Inferior parietal cortex (tissue), 1 donor: ENCODE measurements at regions not wholly inside any gene's neighbourhood (a gene's known extent, or its start where the extent isn't known, plus 50 kb on each side); places are given as distances from the start of the nearest gene placed in this dataset.
"Not testable (repeated sequence)": the region's sequence is repeated elsewhere in the genome, so short reads cannot be mapped to it uniquely, and the experiment has no call there.

Experiments
- DNase-seq: peaks from one replicate; pipeline ENCODE4 v3.0.0-alpha.2; 2016; ENCODE audit errors: extremely low spot score

GRCh38 chr10:3271354-3272115, 99.0 kb upstream of the PITRM1 start:
- DNase-seq: no peak

GRCh38 chr10:3270577-3271316, 98.2 kb upstream of the PITRM1 start:
- DNase-seq: no peak

GRCh38 chr10:3268025-3268424, 95.4 kb upstream of the PITRM1 start:
- no peak for DNase-seq

GRCh38 chr10:3265088-3265487, 92.5 kb upstream of the PITRM1 start:
- DNase-seq: no peak

GRCh38 chr10:3264161-3264761, 91.7 kb upstream of the PITRM1 start:
- no peak for DNase-seq

GRCh38 chr10:3263747-3264146, 91.2 kb upstream of the PITRM1 start:
- no peak for DNase-seq

- no peak for DNase-seq
Measured at GRCh38 chr10:3263082-3263481, 90.5 kb upstream of the PITRM1 start.

- DNase-seq: no peak
Measured at GRCh38 chr10:3261921-3262320, 89.3 kb upstream of the PITRM1 start.

- DNase-seq: no peak
Measured at GRCh38 chr10:3260066-3260834, 87.7 kb upstream of the PITRM1 start.

GRCh38 chr10:3259499-3259898, 86.9 kb upstream of the PITRM1 start:
- no peak for DNase-seq

- no peak for DNase-seq
Measured at GRCh38 chr10:3258394-3258793, 85.8 kb upstream of the PITRM1 start.

GRCh38 chr10:3255616-3256015, 83.0 kb upstream of the PITRM1 start:
- no peak for DNase-seq

GRCh38 chr10:3255075-3255474, 82.5 kb upstream of the PITRM1 start:
- DNase-seq: no peak

GRCh38 chr10:3253974-3254373, 81.4 kb upstream of the PITRM1 start:
- DNase-seq: not testable (repeated sequence)

GRCh38 chr10:3251172-3251571, 78.6 kb upstream of the PITRM1 start:
- DNase-seq: no peak

GRCh38 chr10:3249307-3249889, 76.8 kb upstream of the PITRM1 start:
- DNase-seq: no peak

- DNase-seq: no peak
Measured at GRCh38 chr10:3248526-3249306, 76.1 kb upstream of the PITRM1 start.

- DNase-seq: no peak
Measured at GRCh38 chr10:3245395-3245794, 72.8 kb upstream of the PITRM1 start.

GRCh38 chr10:3241967-3242650, 69.5 kb upstream of the PITRM1 start:
- DNase-seq: no peak

GRCh38 chr10:3241274-3241921, 68.8 kb upstream of the PITRM1 start:
- DNase-seq: no peak
